OCI-LY3 (cell line): ENCODE measurements at regions not wholly inside any gene's neighbourhood (a gene's known extent, or its start where the extent isn't known, plus 50 kb on each side); places are given as distances from the start of the nearest gene placed in this dataset.

Experiments
- EZH2phosphoT487 ChIP-seq: fragments of 200-600 bp; shearing (Covaris generic); IDR thresholded peaks from 2 replicates; pipeline ENCODE4 v1.6.1; 2018; ENCODE audit warnings: antibody characterized with exemption, mixed run types, low read depth
- TF ChIP-seq, protein P1 (sequence below): fragments of 200-600, 300-600 bp; sonication (generic); IDR thresholded peaks from 2 replicates; pipeline ENCODE4 v1.5.1; 2014; ENCODE audit warnings: antibody characterized with exemption, low read length, low read depth

DNA sequence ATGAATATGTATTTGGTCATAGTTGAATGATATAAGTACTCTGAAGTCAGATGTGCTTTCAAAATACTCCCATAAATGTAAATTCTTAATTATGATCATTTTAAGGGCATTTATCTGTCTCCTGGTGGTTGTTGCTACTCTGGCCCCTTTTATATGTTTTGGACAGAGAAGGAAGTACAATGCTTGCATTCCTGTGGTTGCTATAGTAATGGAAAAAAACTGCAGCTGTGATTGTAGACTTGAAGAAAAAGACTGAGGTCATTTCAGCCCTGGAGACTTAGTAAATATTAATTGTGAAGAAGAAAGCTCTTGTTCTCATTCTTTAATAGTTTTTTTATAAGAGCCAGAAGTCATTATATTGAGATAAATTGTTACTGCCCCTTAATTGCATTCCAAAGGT, 70.2 kb upstream of the FERD3L start:
- TF ChIP-seq, protein P1, sequence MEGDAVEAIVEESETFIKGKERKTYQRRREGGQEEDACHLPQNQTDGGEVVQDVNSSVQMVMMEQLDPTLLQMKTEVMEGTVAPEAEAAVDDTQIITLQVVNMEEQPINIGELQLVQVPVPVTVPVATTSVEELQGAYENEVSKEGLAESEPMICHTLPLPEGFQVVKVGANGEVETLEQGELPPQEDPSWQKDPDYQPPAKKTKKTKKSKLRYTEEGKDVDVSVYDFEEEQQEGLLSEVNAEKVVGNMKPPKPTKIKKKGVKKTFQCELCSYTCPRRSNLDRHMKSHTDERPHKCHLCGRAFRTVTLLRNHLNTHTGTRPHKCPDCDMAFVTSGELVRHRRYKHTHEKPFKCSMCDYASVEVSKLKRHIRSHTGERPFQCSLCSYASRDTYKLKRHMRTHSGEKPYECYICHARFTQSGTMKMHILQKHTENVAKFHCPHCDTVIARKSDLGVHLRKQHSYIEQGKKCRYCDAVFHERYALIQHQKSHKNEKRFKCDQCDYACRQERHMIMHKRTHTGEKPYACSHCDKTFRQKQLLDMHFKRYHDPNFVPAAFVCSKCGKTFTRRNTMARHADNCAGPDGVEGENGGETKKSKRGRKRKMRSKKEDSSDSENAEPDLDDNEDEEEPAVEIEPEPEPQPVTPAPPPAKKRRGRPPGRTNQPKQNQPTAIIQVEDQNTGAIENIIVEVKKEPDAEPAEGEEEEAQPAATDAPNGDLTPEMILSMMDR, result no peak
- no peak for TF ChIP-seq EZH2phosphoT487
